MM.1S (cell line): ENCODE measurements at regions not wholly inside any gene's neighbourhood (a gene's known extent, or its start where the extent isn't known, plus 50 kb on each side); places are given as distances from the start of the nearest gene placed in this dataset.

Experiments used
- CTCF ChIP-seq: fragments of 300-600 bp; sonication (generic); IDR thresholded peaks from 2 replicates; pipeline ENCODE4 v1.5.1; 2016; ENCODE audit warnings: antibody characterized with exemption, low read length, mixed read lengths
- EZH2phosphoT487 ChIP-seq: fragments of 300-600 bp; sonication (generic); IDR thresholded peaks from 2 replicates; pipeline ENCODE4 v1.6.1; 2018; ENCODE audit warnings: antibody characterized with exemption, low read length

- TF ChIP-seq EZH2phosphoT487 (no peak), CTCF (no peak)
These were observed 158.2 kb downstream of the TRIM29 start for GRCh38 chr11:119979701-119980100.
